ENCODE measurements at regions not wholly inside any gene's neighbourhood (a gene's known extent, or its start where the extent isn't known, plus 50 kb on each side); places are given as distances from the start of the nearest gene placed in this dataset.

DNA sequence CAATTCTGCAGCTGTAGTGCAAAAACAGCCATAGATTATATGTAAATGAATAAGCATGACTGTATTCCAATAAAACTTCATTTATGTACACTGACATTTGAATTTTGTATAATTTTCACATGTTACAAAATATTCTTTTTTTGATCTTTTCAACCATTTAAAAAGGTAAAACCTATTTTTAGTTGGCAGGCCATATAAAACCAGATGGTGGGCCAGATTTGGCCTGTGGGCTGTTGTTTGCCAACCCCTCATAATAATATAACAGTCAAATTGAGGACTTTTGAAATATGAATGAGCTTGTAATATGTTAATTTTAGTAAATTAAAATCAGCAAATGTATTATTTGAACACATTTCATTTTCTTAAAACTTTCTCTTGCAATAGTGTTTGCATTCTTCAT, 913.4 kb downstream of the TLE1 start:
- TF ChIP-seq, protein P1, sequence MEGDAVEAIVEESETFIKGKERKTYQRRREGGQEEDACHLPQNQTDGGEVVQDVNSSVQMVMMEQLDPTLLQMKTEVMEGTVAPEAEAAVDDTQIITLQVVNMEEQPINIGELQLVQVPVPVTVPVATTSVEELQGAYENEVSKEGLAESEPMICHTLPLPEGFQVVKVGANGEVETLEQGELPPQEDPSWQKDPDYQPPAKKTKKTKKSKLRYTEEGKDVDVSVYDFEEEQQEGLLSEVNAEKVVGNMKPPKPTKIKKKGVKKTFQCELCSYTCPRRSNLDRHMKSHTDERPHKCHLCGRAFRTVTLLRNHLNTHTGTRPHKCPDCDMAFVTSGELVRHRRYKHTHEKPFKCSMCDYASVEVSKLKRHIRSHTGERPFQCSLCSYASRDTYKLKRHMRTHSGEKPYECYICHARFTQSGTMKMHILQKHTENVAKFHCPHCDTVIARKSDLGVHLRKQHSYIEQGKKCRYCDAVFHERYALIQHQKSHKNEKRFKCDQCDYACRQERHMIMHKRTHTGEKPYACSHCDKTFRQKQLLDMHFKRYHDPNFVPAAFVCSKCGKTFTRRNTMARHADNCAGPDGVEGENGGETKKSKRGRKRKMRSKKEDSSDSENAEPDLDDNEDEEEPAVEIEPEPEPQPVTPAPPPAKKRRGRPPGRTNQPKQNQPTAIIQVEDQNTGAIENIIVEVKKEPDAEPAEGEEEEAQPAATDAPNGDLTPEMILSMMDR (conservative IDR thresholded peaks at IDR 0.05; ENCODE audit: low read length) = no peak
- no peak for TF ChIP-seq EZH2phosphoT487 (IDR thresholded peaks at IDR 0.05; ENCODE audit: borderline replicate concordance)

Measured in Loucy (cell line).